Suppressor macrophage treated with lipopolysaccharide for 1 hour (primary cell): ENCODE measurements at regions not wholly inside any gene's neighbourhood (a gene's known extent, or its start where the extent isn't known, plus 50 kb on each side); places are given as distances from the start of the nearest gene placed in this dataset.
"Not testable (repeated sequence)": the region's sequence is repeated elsewhere in the genome, so short reads cannot be mapped to it uniquely, and the experiment has no call there.

Source experiments
- DNase-seq, 3 donors: peaks; one replicate each; pipeline ENCODE4 v3.0.0-alpha.2; 2020 to 2022

- DNase-seq, result no peak
Observed at GRCh38 chr22:34608540-34609115, 457.3 kb upstream of the ISX start.

- no peak for DNase-seq
Observed at GRCh38 chr22:34609646-34610045, 456.3 kb upstream of the ISX start.

- DNase-seq, result no peak
Observed at GRCh38 chr22:34620161-34620560, 445.8 kb upstream of the ISX start.

GRCh38 chr22:34620832-34621231, 445.1 kb upstream of the ISX start:
- no peak for DNase-seq

- no peak for DNase-seq
Observed at GRCh38 chr22:34622602-34623001, 443.4 kb upstream of the ISX start.

GRCh38 chr22:34623580-34623979, 442.4 kb upstream of the ISX start:
- no peak for DNase-seq

GRCh38 chr22:34625892-34626291, 440.1 kb upstream of the ISX start:
- DNase-seq, result not testable (repeated sequence)

- DNase-seq, result no peak
Observed at GRCh38 chr22:34638128-34638527, 427.8 kb upstream of the ISX start.

- no peak for DNase-seq
Observed at GRCh38 chr22:34639911-34640310, 426.0 kb upstream of the ISX start.

GRCh38 chr22:34645375-34645774, 420.6 kb upstream of the ISX start:
- DNase-seq, result no peak

GRCh38 chr22:34669001-34669400, 397.0 kb upstream of the ISX start:
- no peak for DNase-seq

- DNase-seq, result not testable (repeated sequence)
Observed at GRCh38 chr22:34683031-34683430, 382.9 kb upstream of the ISX start.

GRCh38 chr22:34684278-34684677, 381.7 kb upstream of the ISX start:
- DNase-seq, result not testable (repeated sequence)

GRCh38 chr22:34687116-34687515, 378.8 kb upstream of the ISX start:
- no peak for DNase-seq

GRCh38 chr22:34688825-34689224, 377.1 kb upstream of the ISX start:
- DNase-seq, result no peak

GRCh38 chr22:34696557-34696956, 369.4 kb upstream of the ISX start:
- DNase-seq, result no peak

GRCh38 chr22:34702279-34702678, 363.7 kb upstream of the ISX start:
- DNase-seq, result no peak

- no peak for DNase-seq
Observed at GRCh38 chr22:34709641-34710040, 356.3 kb upstream of the ISX start.

GRCh38 chr22:34722901-34723300, 343.1 kb upstream of the ISX start:
- DNase-seq, result no peak

GRCh38 chr22:34736081-34736480, 329.9 kb upstream of the ISX start:
- no peak for DNase-seq

GRCh38 chr22:34738661-34739400, 327.1 kb upstream of the ISX start:
- DNase-seq, result no peak

GRCh38 chr22:34743110-34743751, 322.7 kb upstream of the ISX start:
- DNase-seq, result no peak

GRCh38 chr22:34760276-34761008, 305.5 kb upstream of the ISX start:
- DNase-seq, result no peak

- no peak for DNase-seq
Observed at GRCh38 chr22:34761111-34761510, 304.8 kb upstream of the ISX start.
